ENCODE measurements at regions not wholly inside any gene's neighbourhood (a gene's known extent, or its start where the extent isn't known, plus 50 kb on each side); places are given as distances from the start of the nearest gene placed in this dataset.

DNA sequence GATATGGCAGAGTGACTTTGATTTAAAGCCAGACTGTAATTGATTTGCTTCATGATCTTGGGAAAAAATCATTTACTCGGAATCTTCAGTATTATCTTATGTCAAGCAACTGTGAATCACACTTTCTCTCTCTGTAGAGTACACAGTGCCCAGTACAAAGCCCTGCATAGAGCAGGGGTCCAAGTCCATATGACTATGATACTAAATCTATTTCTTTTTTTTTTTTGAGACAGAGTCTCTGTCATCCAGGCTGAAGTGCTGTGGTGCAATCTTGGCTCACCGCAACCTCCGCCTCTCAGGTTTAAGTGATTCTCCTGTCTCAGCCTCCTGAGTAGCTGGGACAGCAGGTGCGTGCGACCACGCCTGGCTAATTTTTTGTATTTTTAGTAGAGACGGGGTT, 194.8 kb upstream of the SEMA6A start:
- TF ChIP-seq, protein P1, sequence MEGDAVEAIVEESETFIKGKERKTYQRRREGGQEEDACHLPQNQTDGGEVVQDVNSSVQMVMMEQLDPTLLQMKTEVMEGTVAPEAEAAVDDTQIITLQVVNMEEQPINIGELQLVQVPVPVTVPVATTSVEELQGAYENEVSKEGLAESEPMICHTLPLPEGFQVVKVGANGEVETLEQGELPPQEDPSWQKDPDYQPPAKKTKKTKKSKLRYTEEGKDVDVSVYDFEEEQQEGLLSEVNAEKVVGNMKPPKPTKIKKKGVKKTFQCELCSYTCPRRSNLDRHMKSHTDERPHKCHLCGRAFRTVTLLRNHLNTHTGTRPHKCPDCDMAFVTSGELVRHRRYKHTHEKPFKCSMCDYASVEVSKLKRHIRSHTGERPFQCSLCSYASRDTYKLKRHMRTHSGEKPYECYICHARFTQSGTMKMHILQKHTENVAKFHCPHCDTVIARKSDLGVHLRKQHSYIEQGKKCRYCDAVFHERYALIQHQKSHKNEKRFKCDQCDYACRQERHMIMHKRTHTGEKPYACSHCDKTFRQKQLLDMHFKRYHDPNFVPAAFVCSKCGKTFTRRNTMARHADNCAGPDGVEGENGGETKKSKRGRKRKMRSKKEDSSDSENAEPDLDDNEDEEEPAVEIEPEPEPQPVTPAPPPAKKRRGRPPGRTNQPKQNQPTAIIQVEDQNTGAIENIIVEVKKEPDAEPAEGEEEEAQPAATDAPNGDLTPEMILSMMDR (optimal IDR thresholded peaks at IDR 0.05 in 1 of 3, IDR thresholded peaks at IDR 0.05 in 1 of 3, conservative IDR thresholded peaks at IDR 0.05 in 1 of 3; ENCODE audit: extremely low read depth in 1 of 3, insufficient read depth in 2 of 3, low read length in 3 of 3): no peak
- no peak for TF ChIP-seq EZH2 (IDR thresholded peaks at IDR 0.05; ENCODE audit: low read length)

All from keratinocyte (primary cell).